ENCODE measurements at regions not wholly inside any gene's neighbourhood (a gene's known extent, or its start where the extent isn't known, plus 50 kb on each side); places are given as distances from the start of the nearest gene placed in this dataset.

DNA sequence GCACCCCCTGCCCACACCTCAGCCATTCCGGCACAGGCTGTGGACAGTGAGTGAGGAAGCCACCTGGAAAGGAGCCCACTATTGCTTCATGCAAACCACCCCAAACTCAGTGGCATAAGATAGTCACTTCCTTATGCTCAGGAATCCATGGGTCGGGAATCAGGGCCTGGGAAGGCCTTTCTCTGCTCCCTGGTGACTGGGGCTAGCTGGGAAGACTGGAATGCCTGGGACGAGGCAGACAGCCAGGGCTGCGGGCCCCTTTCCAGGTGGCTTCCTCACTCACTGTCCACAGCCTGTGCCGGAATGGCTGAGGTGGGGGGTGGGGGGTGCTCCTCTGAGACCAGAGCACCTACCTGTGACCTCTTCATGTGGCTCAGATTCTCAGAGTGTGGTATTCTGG is 74.1 kb upstream of the GRB10 start:
- TF ChIP-seq, protein P1, sequence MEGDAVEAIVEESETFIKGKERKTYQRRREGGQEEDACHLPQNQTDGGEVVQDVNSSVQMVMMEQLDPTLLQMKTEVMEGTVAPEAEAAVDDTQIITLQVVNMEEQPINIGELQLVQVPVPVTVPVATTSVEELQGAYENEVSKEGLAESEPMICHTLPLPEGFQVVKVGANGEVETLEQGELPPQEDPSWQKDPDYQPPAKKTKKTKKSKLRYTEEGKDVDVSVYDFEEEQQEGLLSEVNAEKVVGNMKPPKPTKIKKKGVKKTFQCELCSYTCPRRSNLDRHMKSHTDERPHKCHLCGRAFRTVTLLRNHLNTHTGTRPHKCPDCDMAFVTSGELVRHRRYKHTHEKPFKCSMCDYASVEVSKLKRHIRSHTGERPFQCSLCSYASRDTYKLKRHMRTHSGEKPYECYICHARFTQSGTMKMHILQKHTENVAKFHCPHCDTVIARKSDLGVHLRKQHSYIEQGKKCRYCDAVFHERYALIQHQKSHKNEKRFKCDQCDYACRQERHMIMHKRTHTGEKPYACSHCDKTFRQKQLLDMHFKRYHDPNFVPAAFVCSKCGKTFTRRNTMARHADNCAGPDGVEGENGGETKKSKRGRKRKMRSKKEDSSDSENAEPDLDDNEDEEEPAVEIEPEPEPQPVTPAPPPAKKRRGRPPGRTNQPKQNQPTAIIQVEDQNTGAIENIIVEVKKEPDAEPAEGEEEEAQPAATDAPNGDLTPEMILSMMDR (IDR thresholded peaks at IDR 0.05), result no peak
- TF ChIP-seq POLR2AphosphoS5 (IDR thresholded peaks at IDR 0.05; ENCODE audit: insufficient read depth in 1 of 2, low read depth in 1 of 2), result no peak

Measured in vagina (tissue), 2 donors.